Amniotic epithelial cell (primary cell): ENCODE measurements at regions not wholly inside any gene's neighbourhood (a gene's known extent, or its start where the extent isn't known, plus 50 kb on each side); places are given as distances from the start of the nearest gene placed in this dataset.
A peak's percentile ranks its signal among the peaks of the same experiment; 100 is the strongest.

ENCODE experiments used
- DNase-seq: peaks from one replicate; pipeline ENCODE4 v3.0.0-alpha.2; 2010; ENCODE audit warnings: low read depth

DNA sequence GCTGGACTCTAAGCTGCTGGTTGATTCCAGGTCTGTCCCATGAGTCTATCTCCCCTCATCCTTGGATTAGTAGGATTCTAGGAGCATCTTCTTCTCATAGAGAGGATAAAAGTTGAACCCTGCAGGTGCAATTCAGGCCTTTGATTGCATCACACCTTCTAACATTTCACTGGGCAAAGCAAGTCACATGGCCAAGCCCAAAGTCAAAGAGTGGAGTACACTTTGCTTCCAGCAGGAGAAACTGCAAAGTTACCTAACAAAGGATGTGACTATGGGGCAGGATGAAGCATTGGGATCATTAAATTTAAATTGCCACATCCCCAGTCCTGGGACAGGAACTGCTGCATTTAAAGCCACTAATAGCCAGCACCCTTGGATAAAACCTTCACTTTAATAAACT lies 51.0 kb upstream of the EGFLAM start:
- peak; percentile 37 for DNase-seq

DNA sequence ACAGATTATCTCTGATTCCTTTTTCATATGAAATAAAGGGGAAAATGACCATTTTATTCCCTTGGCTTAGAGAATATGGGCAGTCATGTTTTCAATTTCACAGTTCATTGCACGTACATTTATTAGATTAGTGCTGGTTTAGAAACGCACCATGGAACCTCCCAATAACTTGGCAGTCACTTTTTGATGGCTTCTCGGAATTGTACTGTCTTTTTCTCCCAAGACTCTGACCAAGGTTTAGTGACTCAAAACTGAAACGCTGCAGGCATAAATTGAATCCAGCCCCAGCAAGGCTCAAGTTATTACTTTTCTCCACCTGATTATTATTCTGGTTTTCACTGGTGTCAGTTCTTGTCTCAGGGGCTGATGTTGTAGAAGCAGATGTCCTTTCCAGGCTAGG lies 55.6 kb upstream of the EGFLAM start:
- no peak for DNase-seq

DNA sequence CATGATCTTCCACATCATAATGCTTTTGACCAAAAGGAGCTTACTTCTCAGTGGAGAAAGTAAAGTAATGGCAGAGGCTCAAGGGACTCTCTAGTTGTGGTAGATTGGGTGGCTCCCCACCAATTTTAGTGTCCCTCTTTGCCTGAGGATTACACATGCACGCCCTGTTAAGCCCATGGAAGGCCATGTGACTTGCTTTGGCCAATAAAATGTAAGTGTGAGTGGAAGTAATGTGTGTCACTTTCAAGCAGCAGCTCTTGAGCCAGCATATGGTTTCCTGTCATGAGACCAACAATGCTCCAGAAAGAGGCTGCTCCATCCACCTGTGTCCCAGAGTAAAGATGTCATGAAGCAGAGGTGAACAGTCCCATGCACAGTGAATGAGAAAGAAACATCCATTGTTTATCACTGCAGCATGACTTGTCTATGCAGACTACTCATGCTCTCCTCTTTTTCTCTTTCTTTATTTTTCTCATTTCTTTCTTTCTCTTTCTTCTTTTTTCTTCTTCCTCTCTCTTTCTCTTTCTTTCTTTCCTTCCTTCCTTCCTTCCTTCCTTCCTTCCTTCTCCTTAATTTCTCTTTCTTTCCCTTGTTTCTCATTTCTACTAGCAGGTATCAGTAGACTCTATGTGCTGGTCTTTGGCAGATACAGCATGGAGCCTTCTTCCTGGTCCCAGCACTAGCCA lies 57.3 kb upstream of the EGFLAM start:
- no peak for DNase-seq

GRCh38 chr5:38197118-38197517 lies 61.2 kb upstream of the EGFLAM start:
- no peak for DNase-seq

GRCh38 chr5:38193015-38193581 lies 65.3 kb upstream of the EGFLAM start:
- DNase-seq, result peak; percentile 55

- no peak for DNase-seq
Observed at GRCh38 chr5:38191693-38192092, 66.7 kb upstream of the EGFLAM start.

DNA sequence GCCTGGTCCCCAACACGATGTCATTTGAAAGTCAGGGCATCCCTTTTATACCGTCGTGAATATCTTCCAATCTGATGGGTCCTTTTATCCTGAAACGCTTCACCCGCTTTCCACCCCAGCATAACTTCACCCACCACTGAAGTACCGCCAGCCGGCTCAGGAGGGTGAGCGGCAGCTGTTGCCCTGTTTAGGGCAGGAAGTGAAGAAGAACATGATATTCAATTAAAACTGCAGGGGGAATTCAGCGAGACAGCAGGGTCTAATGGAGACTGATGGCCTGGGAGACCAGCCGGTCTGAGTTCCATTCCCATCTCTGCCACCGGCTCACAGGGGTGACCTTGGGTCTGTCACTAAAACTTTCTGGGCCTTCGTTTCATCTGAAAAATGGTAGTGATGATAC lies 68.2 kb upstream of the EGFLAM start:
- DNase-seq, result no peak

GRCh38 chr5:38189081-38189504 lies 69.3 kb upstream of the EGFLAM start:
- DNase-seq, result peak; percentile 6

DNA sequence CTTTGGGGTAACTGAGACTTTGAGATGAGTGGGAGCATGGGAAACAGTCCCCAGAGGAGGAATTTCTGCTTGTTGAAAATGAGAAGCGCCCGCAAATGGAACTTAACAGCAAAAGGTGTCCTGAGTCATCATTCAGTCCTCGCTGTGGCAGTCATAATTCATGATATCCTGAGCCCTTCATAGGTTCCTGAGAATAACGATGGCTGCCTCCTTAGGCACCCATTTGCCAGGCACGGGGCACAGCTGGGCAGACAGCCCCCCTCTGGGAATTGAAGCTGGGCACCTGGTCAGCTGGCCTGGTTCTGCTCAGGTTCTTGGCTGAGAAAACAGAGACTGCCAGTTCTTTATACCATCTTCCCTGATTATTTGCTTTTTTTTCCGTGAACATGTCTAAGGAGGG lies 69.8 kb upstream of the EGFLAM start:
- no peak for DNase-seq

GRCh38 chr5:38187532-38187931 lies 70.8 kb upstream of the EGFLAM start:
- no peak for DNase-seq

DNA sequence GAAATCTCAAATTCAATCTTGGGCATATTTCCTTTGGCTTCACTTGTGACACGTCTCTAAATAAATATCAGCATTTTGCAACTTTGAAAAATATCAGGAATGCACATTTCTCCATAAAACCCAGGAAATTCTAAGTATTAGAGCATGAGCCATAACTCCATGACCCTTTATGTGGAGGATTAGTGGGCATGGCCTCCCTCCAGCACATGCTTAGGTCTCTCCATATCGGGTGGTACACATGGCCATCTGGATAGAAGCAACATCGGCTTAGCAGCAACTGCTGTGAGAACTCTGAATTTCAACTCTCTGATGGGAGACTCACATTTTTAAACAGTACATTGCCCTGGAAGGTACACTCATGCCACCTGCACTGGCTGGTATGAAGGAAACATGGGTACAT lies 73.7 kb upstream of the EGFLAM start:
- DNase-seq, result peak; percentile 64

GRCh38 chr5:38182991-38183390 lies 75.4 kb upstream of the EGFLAM start:
- DNase-seq, result no peak

- no peak for DNase-seq
Observed at GRCh38 chr5:38168029-38168428, 90.3 kb upstream of the EGFLAM start.

GRCh38 chr5:38167562-38167996 lies 90.8 kb upstream of the EGFLAM start:
- no peak for DNase-seq

DNA sequence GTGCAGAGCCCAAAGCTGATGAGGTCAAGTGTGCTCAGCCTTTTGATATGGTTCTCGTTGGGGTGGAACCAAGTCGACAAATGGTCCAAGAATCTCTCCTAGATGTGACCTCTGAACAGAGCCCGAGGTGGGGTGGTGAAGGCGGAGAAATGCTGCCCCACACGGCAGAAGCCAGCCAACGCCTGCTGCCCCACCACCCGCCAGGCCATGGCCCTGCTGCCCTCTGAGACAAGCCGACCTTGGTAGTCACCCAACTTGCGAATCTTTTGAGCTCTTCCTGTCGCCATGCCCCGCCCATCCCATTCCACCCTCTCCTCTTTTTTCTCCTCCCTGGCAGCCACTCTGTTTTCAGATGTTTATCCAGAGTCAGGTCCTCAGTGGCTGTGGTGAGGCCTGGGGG lies 91.5 kb upstream of the EGFLAM start:
- no peak for DNase-seq

- no peak for DNase-seq
Observed at GRCh38 chr5:38165435-38165834, 92.9 kb upstream of the EGFLAM start.

DNA sequence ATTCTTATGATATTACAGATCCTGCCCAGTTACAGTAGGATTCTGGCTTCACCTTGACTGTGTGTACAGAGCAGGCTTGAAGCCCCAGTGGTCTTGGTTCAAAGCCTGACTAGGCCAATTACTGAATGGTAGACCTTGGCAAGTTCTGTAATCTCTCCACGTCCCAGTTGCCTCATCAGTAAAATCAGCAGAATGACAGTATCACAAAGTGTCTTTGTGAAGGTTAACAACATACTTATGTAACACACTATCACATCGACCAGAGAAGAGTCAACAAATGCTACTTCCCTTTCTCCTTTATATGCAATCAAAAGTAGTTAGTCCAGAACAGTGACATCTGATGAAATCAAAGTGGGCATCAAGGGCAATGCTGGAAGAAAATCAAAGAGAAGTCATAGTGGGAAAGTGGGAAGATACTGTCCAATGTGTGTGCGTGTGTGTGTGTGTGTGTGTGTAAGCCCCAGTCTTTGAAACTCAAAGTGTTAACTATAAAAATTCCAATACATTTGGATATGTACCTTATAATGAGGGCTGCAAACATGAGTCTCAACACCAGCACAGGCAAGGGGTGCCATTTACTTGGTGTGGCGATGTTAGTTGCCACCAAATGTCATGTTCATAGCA lies 93.5 kb upstream of the EGFLAM start:
- DNase-seq, result no peak

- DNase-seq, result peak; percentile 7
Observed at GRCh38 chr5:38163636-38164237, 94.6 kb upstream of the EGFLAM start.

GRCh38 chr5:38162625-38163024 lies 95.7 kb upstream of the EGFLAM start:
- DNase-seq, result peak; percentile 13

- DNase-seq, result peak; percentile 9
Observed at GRCh38 chr5:38157024-38157423, 101.3 kb upstream of the EGFLAM start.

- no peak for DNase-seq
Observed at GRCh38 chr5:38154615-38155204, 103.6 kb upstream of the EGFLAM start.

- DNase-seq, result no peak
Observed at GRCh38 chr5:38151878-38152277, 106.5 kb upstream of the EGFLAM start.

DNA sequence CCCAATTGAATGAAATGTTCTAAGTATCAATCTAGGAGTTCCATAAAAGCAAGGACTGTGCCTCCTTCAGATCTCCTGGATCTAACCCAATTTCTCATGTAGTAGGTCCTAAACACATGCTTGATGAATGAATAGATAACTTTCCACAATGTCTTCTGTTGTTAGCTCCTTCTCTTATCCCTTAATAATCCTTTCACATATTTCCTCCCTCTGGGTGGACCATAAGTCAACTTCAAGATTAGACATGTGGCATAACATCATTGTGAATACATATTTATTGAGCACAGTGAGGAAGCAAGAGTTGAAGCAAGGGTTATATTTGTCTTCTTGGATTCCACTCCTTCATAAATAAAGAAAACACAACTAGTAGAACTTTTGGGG lies 108.6 kb upstream of the EGFLAM start:
- DNase-seq, result no peak
